ENCODE measurements at regions not wholly inside any gene's neighbourhood (a gene's known extent, or its start where the extent isn't known, plus 50 kb on each side); places are given as distances from the start of the nearest gene placed in this dataset.

GRCh38 chr12:33710548-33710947, 270.9 kb upstream of the SYT10 start:
- no peak for DNase-seq (ENCODE audit: low spot score in 2 of 2, unreplicated experiment in 2 of 2)
- Mint-ChIP-seq H3K9me3 (no peaks in the 10 kb centered on the region), H3K36me3 (no peaks in the 10 kb centered on the region), H3K27me3 (ENCODE audit: low read depth) (no peaks in the 10 kb centered on the region), H3K27ac (no peak overlapping the region), H3K4me3 (no peak overlapping the region), H3K4me1 (no peaks in the 10 kb centered on the region)
- TF ChIP-seq, protein P1, sequence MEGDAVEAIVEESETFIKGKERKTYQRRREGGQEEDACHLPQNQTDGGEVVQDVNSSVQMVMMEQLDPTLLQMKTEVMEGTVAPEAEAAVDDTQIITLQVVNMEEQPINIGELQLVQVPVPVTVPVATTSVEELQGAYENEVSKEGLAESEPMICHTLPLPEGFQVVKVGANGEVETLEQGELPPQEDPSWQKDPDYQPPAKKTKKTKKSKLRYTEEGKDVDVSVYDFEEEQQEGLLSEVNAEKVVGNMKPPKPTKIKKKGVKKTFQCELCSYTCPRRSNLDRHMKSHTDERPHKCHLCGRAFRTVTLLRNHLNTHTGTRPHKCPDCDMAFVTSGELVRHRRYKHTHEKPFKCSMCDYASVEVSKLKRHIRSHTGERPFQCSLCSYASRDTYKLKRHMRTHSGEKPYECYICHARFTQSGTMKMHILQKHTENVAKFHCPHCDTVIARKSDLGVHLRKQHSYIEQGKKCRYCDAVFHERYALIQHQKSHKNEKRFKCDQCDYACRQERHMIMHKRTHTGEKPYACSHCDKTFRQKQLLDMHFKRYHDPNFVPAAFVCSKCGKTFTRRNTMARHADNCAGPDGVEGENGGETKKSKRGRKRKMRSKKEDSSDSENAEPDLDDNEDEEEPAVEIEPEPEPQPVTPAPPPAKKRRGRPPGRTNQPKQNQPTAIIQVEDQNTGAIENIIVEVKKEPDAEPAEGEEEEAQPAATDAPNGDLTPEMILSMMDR (IDR thresholded peaks at IDR 0.05; ENCODE audit: unreplicated experiment) = no peak

- no peak for DNase-seq (ENCODE audit: low spot score in 2 of 2, unreplicated experiment in 2 of 2)
- peaks cover 19% of the 10 kb centered on the region for H3K9me3 Mint-ChIP-seq
- H3K4me1 Mint-ChIP-seq = no peaks in the 10 kb centered on the region
- TF ChIP-seq, protein P1 (IDR thresholded peaks at IDR 0.05; ENCODE audit: unreplicated experiment) = no peak
- no peaks in the 10 kb centered on the region for H3K27me3 Mint-ChIP-seq (ENCODE audit: low read depth)
- H3K36me3 Mint-ChIP-seq = no peaks in the 10 kb centered on the region
- no peak overlapping the region for H3K27ac Mint-ChIP-seq
- H3K4me3 Mint-ChIP-seq = no peak overlapping the region
These were observed 279.0 kb upstream of the SYT10 start for GRCh38 chr12:33718631-33719030.

- Mint-ChIP-seq H3K9me3 (peaks cover 19% of the 10 kb centered on the region), H3K4me3 (no peak overlapping the region), H3K27ac (no peak overlapping the region), H3K36me3 (no peaks in the 10 kb centered on the region), H3K27me3 (ENCODE audit: low read depth) (no peaks in the 10 kb centered on the region), H3K4me1 (no peaks in the 10 kb centered on the region)
- DNase-seq (ENCODE audit: low spot score in 2 of 2, unreplicated experiment in 2 of 2) = no peak
- TF ChIP-seq, protein P1 (IDR thresholded peaks at IDR 0.05; ENCODE audit: unreplicated experiment) = no peak
These were observed 281.9 kb upstream of the SYT10 start for GRCh38 chr12:33721561-33721960.

DNA sequence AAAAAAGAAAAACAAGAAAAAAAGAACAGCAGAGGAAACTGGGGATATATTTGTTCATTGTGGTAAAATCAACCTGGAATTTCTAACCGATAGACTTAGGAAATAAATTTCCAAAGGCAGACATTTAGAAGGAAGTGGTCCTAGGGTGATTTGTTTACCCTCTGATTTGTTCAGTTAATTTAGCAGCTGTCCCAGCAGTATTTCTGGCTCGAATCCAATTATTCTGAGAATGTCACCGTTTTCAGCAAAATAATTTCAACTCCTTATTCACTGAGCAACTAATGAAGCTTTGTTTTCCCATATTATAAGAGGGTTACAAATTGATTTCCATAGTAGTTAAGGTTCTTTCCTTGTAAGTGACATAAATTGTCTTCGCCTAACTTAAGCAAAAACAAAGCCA, 285.2 kb upstream of the SYT10 start:
- Mint-ChIP-seq H3K36me3 (no peaks in the 10 kb centered on the region), H3K27ac (no peak overlapping the region), H3K27me3 (ENCODE audit: low read depth) (no peaks in the 10 kb centered on the region), H3K4me1 (no peaks in the 10 kb centered on the region), H3K4me3 (no peak overlapping the region), H3K9me3 (peaks cover 43% of the 10 kb centered on the region)
- TF ChIP-seq, protein P1 (IDR thresholded peaks at IDR 0.05; ENCODE audit: unreplicated experiment) = no peak
- DNase-seq (ENCODE audit: low spot score in 2 of 2, unreplicated experiment in 2 of 2) = no peak

DNA sequence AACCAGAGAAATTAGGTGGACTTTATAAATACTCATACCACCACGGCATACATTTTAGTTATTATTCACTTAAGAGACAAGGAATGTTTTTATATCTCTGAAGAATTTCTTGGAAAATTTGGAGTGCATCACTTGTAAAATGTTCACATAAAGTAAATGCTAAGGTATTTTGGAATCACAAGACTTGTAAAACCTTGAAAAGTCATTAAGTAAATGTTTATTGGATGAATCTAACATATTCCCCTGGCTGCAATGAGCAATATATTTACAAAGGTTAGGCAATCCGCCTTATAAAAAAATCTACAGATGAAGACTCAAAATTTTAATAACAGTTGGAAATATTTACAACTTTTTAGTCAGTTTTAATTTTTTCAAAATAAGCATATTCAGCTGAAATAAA, 287.4 kb upstream of the ALG10 start:
- Mint-ChIP-seq H3K4me3 (no peak overlapping the region), H3K4me1 (no peaks in the 10 kb centered on the region), H3K27ac (no peak overlapping the region), H3K36me3 (no peaks in the 10 kb centered on the region), H3K27me3 (ENCODE audit: low read depth) (no peaks in the 10 kb centered on the region), H3K9me3 (peaks cover 19% of the 10 kb centered on the region)
- DNase-seq (ENCODE audit: low spot score in 2 of 2, unreplicated experiment in 2 of 2) = no peak
- TF ChIP-seq, protein P1 (IDR thresholded peaks at IDR 0.05; ENCODE audit: unreplicated experiment) = no peak

- Mint-ChIP-seq H3K4me1 (peaks cover 2% of the 10 kb centered on the region), H3K4me3 (no peak overlapping the region), H3K27me3 (ENCODE audit: low read depth) (no peaks in the 10 kb centered on the region), H3K9me3 (peaks cover 4% of the 10 kb centered on the region), H3K36me3 (no peaks in the 10 kb centered on the region), H3K27ac (no peak overlapping the region)
- DNase-seq (ENCODE audit: low spot score in 2 of 2, unreplicated experiment in 2 of 2) = no peak
- TF ChIP-seq, protein P1 (IDR thresholded peaks at IDR 0.05; ENCODE audit: unreplicated experiment) = no peak
These were observed 269.4 kb upstream of the ALG10 start for GRCh38 chr12:33752854-33753253.
